CD4-positive, alpha-beta memory T cell (primary cell): ENCODE measurements at regions not wholly inside any gene's neighbourhood (a gene's known extent, or its start where the extent isn't known, plus 50 kb on each side); places are given as distances from the start of the nearest gene placed in this dataset.
"Not testable (repeated sequence)": the region's sequence is repeated elsewhere in the genome, so short reads cannot be mapped to it uniquely, and the experiment has no call there.

Experiments used
- CTCF ChIA-PET: fragments of 350-600 bp; sonication (Branson Sonifier 250); formaldehyde crosslinking; loops from one replicate; lab custom pipeline; 2021; ENCODE audit warnings: inconsistent platforms; ENCODE audit not compliant: partially characterized antibody; lab: Charles Lee
- POLR2A ChIA-PET: fragments of 350-600 bp; sonication (Branson Sonifier 250); formaldehyde crosslinking; loops from one replicate; lab custom pipeline; 2021; ENCODE audit not compliant: partially characterized antibody; lab: Charles Lee
- DNase-seq, 5 donors: peaks; one replicate each; pipeline versions ENCODE4 v3.0.0 to v3.0.0-alpha.2; 2020 to 2022; ENCODE audit warnings: mixed read lengths in 1 of 5
- H3K27ac ChIP-seq: one replicate; pipeline ENCODE4 v1.7.0; 2013; ENCODE audit warnings: low read depth, low read length
- H3K27me3 ChIP-seq: 2 replicates; pipeline ENCODE4 v1.7.0; 2013; ENCODE audit warnings: mild to moderate bottlenecking, low read length, moderate library complexity; ENCODE audit not compliant: insufficient read depth
- H3K36me3 ChIP-seq: 2 replicates; pipeline ENCODE4 v1.7.0; 2013; ENCODE audit warnings: mild to moderate bottlenecking, low read length, moderate library complexity; ENCODE audit not compliant: insufficient read depth
- H3K4me1 ChIP-seq: 2 replicates; pipeline ENCODE4 v1.7.0; 2013; ENCODE audit warnings: mild to moderate bottlenecking, low read length, moderate library complexity; ENCODE audit not compliant: insufficient read depth
- H3K4me3 ChIP-seq, 2 donors: one replicate each; pipeline ENCODE4 v1.7.0; 2013; ENCODE audit warnings: low read length in 2 of 2, mild to moderate bottlenecking in 1 of 2
- H3K9me3 ChIP-seq, 2 donors: one replicate each; pipeline ENCODE4 v1.7.0; 2013; ENCODE audit warnings: low read length in 2 of 2, control low read depth in 1 of 2; ENCODE audit not compliant: control insufficient read depth in 1 of 2
- H3K27ac Mint-ChIP-seq, 7 donors: one replicate each; pipeline ENCODE4 v1.8.0; 2020 to 2021; ENCODE audit warnings: mixed read lengths in 7 of 7, mild to moderate bottlenecking in 6 of 7, inconsistent platforms in 3 of 7, moderate library complexity in 3 of 7
- H3K27me3 Mint-ChIP-seq, 2 donors: one replicate each; pipeline ENCODE4 v1.8.0; 2020 to 2021; ENCODE audit warnings: mixed read lengths in 2 of 2
- H3K36me3 Mint-ChIP-seq, 2 donors: one replicate each; pipeline ENCODE4 v1.8.0; 2020 to 2021; ENCODE audit warnings: mixed read lengths in 2 of 2, inconsistent platforms in 1 of 2, mild to moderate bottlenecking in 1 of 2
- H3K4me1 Mint-ChIP-seq, 4 donors: one replicate each; pipeline ENCODE4 v1.8.0; 2020 to 2021; ENCODE audit warnings: mixed read lengths in 4 of 4, mild to moderate bottlenecking in 1 of 4
- H3K4me3 Mint-ChIP-seq, 8 donors: one replicate each; pipeline ENCODE4 v1.8.0; 2020 to 2021; ENCODE audit warnings: mixed read lengths in 8 of 8, mild to moderate bottlenecking in 7 of 8, moderate library complexity in 6 of 8, inconsistent platforms in 3 of 8
- H3K9me3 Mint-ChIP-seq, 8 donors: one replicate each; pipeline ENCODE4 v1.8.0; 2020 to 2021; ENCODE audit warnings: mixed read lengths in 8 of 8, mild to moderate bottlenecking in 5 of 8, inconsistent platforms in 3 of 8, moderate library complexity in 1 of 8
- intact Hi-C: fragments of 100-400 bp; cut with micrococcal nuclease; formaldehyde crosslinking; loops from one replicate; pipeline ENCODE4 v1.15.1; 2023

- H3K4me1 Mint-ChIP-seq, H3K27me3 ChIP-seq, H3K4me3 ChIP-seq, H3K27ac ChIP-seq, DNase-seq, H3K27me3 Mint-ChIP-seq, H3K4me1 ChIP-seq, POLR2A ChIA-PET, H3K9me3 ChIP-seq, CTCF ChIA-PET, H3K36me3 ChIP-seq, intact Hi-C loops, H3K4me3 Mint-ChIP-seq, H3K36me3 Mint-ChIP-seq, H3K27ac Mint-ChIP-seq: not testable (repeated sequence)
- peaks cover 3 to 42% (median 36%) of the 10 kb centered on the region in 8 donors for H3K9me3 Mint-ChIP-seq
Measured at GRCh38 chr15:88965097-88965496, 51.9 kb upstream of the MFGE8 start.

GRCh38 chr15:88970232-88970631 is 57.1 kb upstream of the MFGE8 start:
- DNase-seq, result no peak
- Histone ChIP-seq H3K9me3 (peaks cover 0 to 6% of the 10 kb centered on the region in 2 donors), H3K4me3 (no peak overlapping the region), H3K27me3 (no peaks in the 10 kb centered on the region), H3K27ac (no peak overlapping the region), H3K36me3 (no peaks in the 10 kb centered on the region), H3K4me1 (no peaks in the 10 kb centered on the region)
- Mint-ChIP-seq H3K27me3 (peaks cover 8 to 9% of the 10 kb centered on the region in 2 donors), H3K36me3 (peaks cover 5 to 9% of the 10 kb centered on the region in 2 donors), H3K4me1 (no peaks in the 10 kb centered on the region), H3K4me3 (no peak overlapping the region), H3K27ac (no peak overlapping the region), H3K9me3 (peaks cover 3 to 39% (median 32%) of the 10 kb centered on the region in 8 donors)
- POLR2A ChIA-PET, result no interaction called here
- intact Hi-C loops, result no loop called here
- CTCF ChIA-PET, result interaction anchor here (1.1 kb wide), 1 partner anchor 11 kb away, joined by 3 read pairs; no protein-coding TSS in a partner anchor

- POLR2A ChIA-PET, result no interaction called here
Measured at GRCh38 chr15:88974392-88974791, 61.2 kb upstream of the MFGE8 start.

GRCh38 chr15:88975891-88976290 is 62.7 kb upstream of the MFGE8 start:
- Mint-ChIP-seq H3K36me3 (peaks cover 2 to 3% of the 10 kb centered on the region in 2 donors), H3K4me1 (no peaks in the 10 kb centered on the region), H3K4me3 (no peak overlapping the region), H3K27me3 (peaks cover 6 to 11% of the 10 kb centered on the region in 2 donors), H3K9me3 (peaks cover 0 to 7% (median 4%) of the 10 kb centered on the region in 8 donors), H3K27ac (no peak overlapping the region)
- Histone ChIP-seq H3K4me1 (no peaks in the 10 kb centered on the region), H3K36me3 (no peaks in the 10 kb centered on the region), H3K9me3 (no peaks in the 10 kb centered on the region), H3K4me3 (no peak overlapping the region), H3K27ac (no peak overlapping the region), H3K27me3 (no peaks in the 10 kb centered on the region)
- DNase-seq, result no peak
- intact Hi-C loops, result no loop called here
- POLR2A ChIA-PET, result no interaction called here
- CTCF ChIA-PET, result no interaction called here

More at GRCh38 chr15:88974392-88974791, 61.2 kb upstream of the MFGE8 start:
- Mint-ChIP-seq H3K27ac (no peak overlapping the region), H3K27me3 (peaks cover 8 to 13% of the 10 kb centered on the region in 2 donors), H3K36me3 (peaks cover 2 to 9% of the 10 kb centered on the region in 2 donors), H3K9me3 (peaks cover 0 to 19% (median 14%) of the 10 kb centered on the region in 8 donors), H3K4me1 (no peaks in the 10 kb centered on the region), H3K4me3 (no peak overlapping the region)
- Histone ChIP-seq H3K36me3 (no peaks in the 10 kb centered on the region), H3K9me3 (no peaks in the 10 kb centered on the region), H3K4me1 (no peaks in the 10 kb centered on the region), H3K4me3 (no peak overlapping the region), H3K27me3 (no peaks in the 10 kb centered on the region), H3K27ac (no peak overlapping the region)
- CTCF ChIA-PET, result no interaction called here
- intact Hi-C loops, result no loop called here
- no peak for DNase-seq

- no peaks in the 10 kb centered on the region for H3K36me3 ChIP-seq
- Mint-ChIP-seq H3K4me1 (no peaks in the 10 kb centered on the region), H3K27me3 (peaks cover 6 to 11% of the 10 kb centered on the region in 2 donors), H3K36me3 (peaks cover 2 to 3% of the 10 kb centered on the region in 2 donors), H3K27ac (no peak overlapping the region), H3K4me3 (no peak overlapping the region), H3K9me3 (peaks cover 0 to 3% (median under 1%) of the 10 kb centered on the region in 8 donors)
- no peak for DNase-seq
- ChIA-PET POLR2A (no interaction called here), CTCF (no interaction called here)
- no peaks in the 10 kb centered on the region for H3K27me3 ChIP-seq
- no peaks in the 10 kb centered on the region for H3K4me1 ChIP-seq
- no peaks in the 10 kb centered on the region for H3K9me3 ChIP-seq
- H3K27ac ChIP-seq, result no peak overlapping the region
- intact Hi-C loops, result no loop called here
- no peak overlapping the region for H3K4me3 ChIP-seq
Measured at GRCh38 chr15:88976656-88977055, 63.5 kb upstream of the MFGE8 start.

GRCh38 chr15:88979674-88980073 is 66.5 kb upstream of the MFGE8 start:
- CTCF ChIA-PET, result interaction anchor here (2.4 kb wide), 1 partner anchor 75 kb away, joined by 7 read pairs; no protein-coding TSS in a partner anchor
- no peaks in the 10 kb centered on the region for H3K4me1 ChIP-seq
- no peaks in the 10 kb centered on the region for H3K9me3 ChIP-seq
- no peak overlapping the region for H3K4me3 ChIP-seq
- H3K36me3 ChIP-seq, result no peaks in the 10 kb centered on the region
- Mint-ChIP-seq H3K4me3 (no peak overlapping the region), H3K27ac (no peak overlapping the region), H3K36me3 (no peaks in the 10 kb centered on the region), H3K4me1 (no peaks in the 10 kb centered on the region), H3K27me3 (peaks cover 1 to 5% of the 10 kb centered on the region in 2 donors), H3K9me3 (peaks cover 0 to 2% (median 0%) of the 10 kb centered on the region in 8 donors)
- H3K27me3 ChIP-seq, result no peaks in the 10 kb centered on the region
- intact Hi-C loops, result no loop called here
- H3K27ac ChIP-seq, result no peak overlapping the region
- DNase-seq, result no peak
- POLR2A ChIA-PET, result no interaction called here

GRCh38 chr15:88980498-88980897 is 67.3 kb upstream of the MFGE8 start:
- Histone ChIP-seq H3K4me3 (no peak overlapping the region), H3K4me1 (no peaks in the 10 kb centered on the region), H3K27me3 (no peaks in the 10 kb centered on the region), H3K9me3 (no peaks in the 10 kb centered on the region), H3K36me3 (no peaks in the 10 kb centered on the region), H3K27ac (no peak overlapping the region)
- intact Hi-C loops, result no loop called here
- DNase-seq, result no peak
- CTCF ChIA-PET, result interaction anchor here (2.4 kb wide), 1 partner anchor 76 kb away, joined by 7 read pairs; no protein-coding TSS in a partner anchor
- no peaks in the 10 kb centered on the region for H3K4me1 Mint-ChIP-seq
- H3K27ac Mint-ChIP-seq, result no peak overlapping the region
- POLR2A ChIA-PET, result no interaction called here
- H3K4me3 Mint-ChIP-seq, result no peak overlapping the region
- H3K36me3 Mint-ChIP-seq, result no peaks in the 10 kb centered on the region
- peaks cover 0 to 2% (median 0%) of the 10 kb centered on the region in 8 donors for H3K9me3 Mint-ChIP-seq
- H3K27me3 Mint-ChIP-seq, result peaks cover 1 to 2% of the 10 kb centered on the region in 2 donors
